K562 (cell line): ENCODE measurements at regions not wholly inside any gene's neighbourhood (a gene's known extent, or its start where the extent isn't known, plus 50 kb on each side); places are given as distances from the start of the nearest gene placed in this dataset.
A peak's percentile ranks its signal among the peaks of the same experiment; 100 is the strongest.

Experiments used
- ARID1B ChIP-seq: fragments of 450-650 bp; IDR thresholded peaks from 2 replicates; pipeline ENCODE4 v1.6.1; 2016; ENCODE audit warnings: antibody characterized with exemption, mild to moderate bottlenecking, inconsistent platforms
- FOXJ3 ChIP-seq: sonication (generic); formaldehyde crosslinking; IDR thresholded peaks from 2 replicates; pipeline ENCODE4 v1.4.0; 2020; ENCODE audit warnings: mild to moderate bottlenecking, missing genetic modification reagents
- GATAD2B ChIP-seq: fragments of 450-650 bp; IDR thresholded peaks from 2 replicates; pipeline ENCODE4 v1.6.1; 2017; ENCODE audit warnings: mild to moderate bottlenecking, borderline replicate concordance
- HLTF ChIP-seq: fragments of 450-650 bp; IDR thresholded peaks from 2 replicates; pipeline ENCODE4 v1.6.1; 2016
- JUN ChIP-seq, 2 experiments: sonication (generic) in 1 of 2; formaldehyde crosslinking in 1 of 2; IDR thresholded peaks; 2 replicates each; pipeline versions ENCODE4 v1.6.1 to v1.8.0; 2012 to 2022; ENCODE audit warnings: borderline replicate concordance in 2 of 2, mild to moderate bottlenecking in 2 of 2, improper control_type of control experiment in 1 of 2, low read depth in 1 of 2, low read length in 1 of 2, missing genetic modification reagents in 1 of 2
- NFRKB ChIP-seq: fragments of 450-650 bp; IDR thresholded peaks from 2 replicates; pipeline ENCODE4 v1.6.1; 2016; ENCODE audit warnings: low read depth
- SIN3A ChIP-seq, 2 experiments: fragments of 150-350 bp in 1 of 2; IDR thresholded peaks; 2 replicates each; pipeline ENCODE4 v1.6.1; 2011 to 2016; ENCODE audit warnings: borderline replicate concordance in 2 of 2, low read depth in 2 of 2, low read length in 2 of 2, mild to moderate bottlenecking in 2 of 2, moderate library complexity in 2 of 2; ENCODE audit not compliant: control insufficient read depth in 1 of 2
- SLC30A9 ChIP-seq: fragments of 250-450 bp; sonication (Bioruptor Pico); IDR thresholded peaks from 2 replicates; pipeline ENCODE4 v1.8.0; 2022; ENCODE audit warnings: mild to moderate bottlenecking, moderate library complexity
- SNRNP70 ChIP-seq: fragments of 200-400 bp; formaldehyde crosslinking; optimal IDR thresholded peaks from 2 replicates; pipeline ENCODE3; 2017; ENCODE audit warnings: low read depth, low read length
- TAF9B ChIP-seq: fragments of 450-650 bp; IDR thresholded peaks from 2 replicates; pipeline ENCODE4 v1.6.1; 2018; ENCODE audit warnings: mild to moderate bottlenecking; ENCODE audit not compliant: partially characterized antibody
- U2AF2 ChIP-seq: fragments of 200-400 bp; formaldehyde crosslinking; optimal IDR thresholded peaks from 2 replicates; pipeline ENCODE3; 2017; ENCODE audit warnings: low read depth, mild to moderate bottlenecking, low read length
- WHSC1 ChIP-seq: IDR thresholded peaks from one replicate; pipeline ENCODE4 v1.6.1; 2012; ENCODE audit warnings: low read length, control low read depth, inconsistent platforms
- ZNF699 ChIP-seq: fragments of 250-450 bp; sonication (Bioruptor Pico); IDR thresholded peaks from 2 replicates; pipeline ENCODE4 v1.8.0; 2021; ENCODE audit warnings: mild to moderate bottlenecking, moderate library complexity; ENCODE audit not compliant: insufficient replicate concordance
- ZNF76 ChIP-seq: fragments of 250-450 bp; sonication (Bioruptor Pico); IDR thresholded peaks from 2 replicates; pipeline ENCODE4 v1.4.0; 2020; ENCODE audit warnings: mild to moderate bottlenecking, moderate library complexity, borderline replicate concordance
- TF ChIP-seq, protein P1 (sequence below): fragments of 450-650 bp; IDR thresholded peaks from 2 replicates; pipeline ENCODE4 v1.6.1; 2016; ENCODE audit warnings: mild to moderate bottlenecking
- TF ChIP-seq, protein P2 (sequence below), 2 experiments: IDR thresholded peaks in 1 of 2; conservative IDR thresholded peaks in 1 of 2; 2 replicates each; pipeline ENCODE4 v1.6.1; 2016; ENCODE audit warnings: low read depth in 2 of 2, mild to moderate bottlenecking in 1 of 2, missing compliant biosample characterization in 1 of 2, missing genetic modification characterization in 1 of 2, moderate library complexity in 1 of 2
- TF ChIP-seq, protein P3 (sequence below), 2 experiments: IDR thresholded peaks; 2 replicates each; pipeline ENCODE4 v1.6.1; 2011; ENCODE audit warnings: borderline replicate concordance in 1 of 2, control low read depth in 1 of 2, low read depth in 1 of 2, low read length in 1 of 2, mild to moderate bottlenecking in 1 of 2, mixed read lengths in 1 of 2, moderate library complexity in 1 of 2; ENCODE audit not compliant: insufficient read depth in 1 of 2, insufficient read length in 1 of 2, poor library complexity in 1 of 2, severe bottlenecking in 1 of 2; ENCODE audit errors: extremely low read depth in 1 of 2
- TF ChIP-seq, protein P4 (sequence below): sonication (generic); formaldehyde crosslinking; IDR thresholded peaks from 2 replicates; pipeline ENCODE4 v1.8.1; 2022; ENCODE audit warnings: missing genetic modification reagents

DNA sequence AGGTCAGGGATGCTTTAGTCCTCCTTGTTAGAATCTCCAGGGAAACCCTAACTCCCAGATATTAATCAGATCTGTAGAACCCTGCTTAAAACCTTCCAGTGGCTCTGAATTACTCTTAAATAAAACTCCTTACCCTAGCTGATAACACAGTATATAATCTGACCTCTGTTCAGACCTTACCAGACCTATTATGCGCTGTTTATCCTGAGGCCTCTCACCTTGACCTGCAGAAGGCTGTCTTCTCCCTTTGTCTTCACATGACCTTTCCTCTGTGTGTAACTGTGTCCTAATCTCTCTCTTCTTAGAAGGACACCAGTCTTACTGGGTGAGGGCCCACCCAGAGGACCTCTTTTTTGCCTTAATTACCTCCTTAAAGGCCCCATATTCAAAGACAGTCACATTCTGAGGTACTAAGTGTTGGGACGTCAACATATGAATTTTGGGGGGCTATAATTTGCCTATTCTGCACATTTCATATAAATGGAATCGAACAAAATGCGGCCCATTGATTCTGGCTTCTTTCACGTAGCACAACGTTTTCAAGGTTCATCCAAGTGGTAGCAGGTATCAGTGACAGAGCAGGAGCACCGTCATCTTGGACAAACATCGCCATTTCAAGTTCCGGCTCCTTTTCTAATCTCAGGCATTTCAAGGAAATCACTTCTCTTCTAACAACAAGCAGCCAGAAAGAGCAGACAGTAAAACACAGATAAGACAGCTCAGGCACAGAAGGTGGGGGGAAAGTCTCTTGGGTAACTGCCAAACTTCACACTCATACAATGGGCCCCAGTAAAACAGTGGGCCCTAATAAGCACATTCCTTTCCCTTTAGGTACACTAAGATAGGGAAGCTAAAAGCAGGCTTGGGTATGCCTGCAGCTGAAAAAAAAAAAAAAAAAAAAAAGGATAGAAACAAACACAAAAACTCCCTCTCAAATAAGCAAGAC, 200.2 kb upstream of the NUDT4 start (continued):
- TF ChIP-seq, protein P1, sequence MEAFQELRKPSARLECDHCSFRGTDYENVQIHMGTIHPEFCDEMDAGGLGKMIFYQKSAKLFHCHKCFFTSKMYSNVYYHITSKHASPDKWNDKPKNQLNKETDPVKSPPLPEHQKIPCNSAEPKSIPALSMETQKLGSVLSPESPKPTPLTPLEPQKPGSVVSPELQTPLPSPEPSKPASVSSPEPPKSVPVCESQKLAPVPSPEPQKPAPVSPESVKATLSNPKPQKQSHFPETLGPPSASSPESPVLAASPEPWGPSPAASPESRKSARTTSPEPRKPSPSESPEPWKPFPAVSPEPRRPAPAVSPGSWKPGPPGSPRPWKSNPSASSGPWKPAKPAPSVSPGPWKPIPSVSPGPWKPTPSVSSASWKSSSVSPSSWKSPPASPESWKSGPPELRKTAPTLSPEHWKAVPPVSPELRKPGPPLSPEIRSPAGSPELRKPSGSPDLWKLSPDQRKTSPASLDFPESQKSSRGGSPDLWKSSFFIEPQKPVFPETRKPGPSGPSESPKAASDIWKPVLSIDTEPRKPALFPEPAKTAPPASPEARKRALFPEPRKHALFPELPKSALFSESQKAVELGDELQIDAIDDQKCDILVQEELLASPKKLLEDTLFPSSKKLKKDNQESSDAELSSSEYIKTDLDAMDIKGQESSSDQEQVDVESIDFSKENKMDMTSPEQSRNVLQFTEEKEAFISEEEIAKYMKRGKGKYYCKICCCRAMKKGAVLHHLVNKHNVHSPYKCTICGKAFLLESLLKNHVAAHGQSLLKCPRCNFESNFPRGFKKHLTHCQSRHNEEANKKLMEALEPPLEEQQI: no peak
- TF ChIP-seq GATAD2B (no peak; the same call in 1 of the 2 replicates), JUN (IDR thresholded peaks at IDR 0.05; ENCODE audit: borderline replicate concordance, low read depth, low read length) (no peak), JUN (CRISPR knock-in tag; IDR thresholded peaks at IDR 0.05; ENCODE audit: borderline replicate concordance) (no peak), ZNF699 (no peak), WHSC1 (no peak), U2AF2 (no peak), SNRNP70 (no peak), SLC30A9 (CRISPR knock-in tag) (no peak), NFRKB (no peak), HLTF (no peak), ARID1B (peak; percentile 95), TAF9B (no peak), ZNF76 (CRISPR knock-in tag) (no peak), SIN3A (IDR thresholded peaks at IDR 0.05; ENCODE audit: borderline replicate concordance in 2 of 2, control insufficient read depth in 1 of 2, low read depth in 2 of 2, low read length in 2 of 2) (no peak), FOXJ3 (CRISPR knock-in tag) (no peak)
- TF ChIP-seq, protein P2, sequence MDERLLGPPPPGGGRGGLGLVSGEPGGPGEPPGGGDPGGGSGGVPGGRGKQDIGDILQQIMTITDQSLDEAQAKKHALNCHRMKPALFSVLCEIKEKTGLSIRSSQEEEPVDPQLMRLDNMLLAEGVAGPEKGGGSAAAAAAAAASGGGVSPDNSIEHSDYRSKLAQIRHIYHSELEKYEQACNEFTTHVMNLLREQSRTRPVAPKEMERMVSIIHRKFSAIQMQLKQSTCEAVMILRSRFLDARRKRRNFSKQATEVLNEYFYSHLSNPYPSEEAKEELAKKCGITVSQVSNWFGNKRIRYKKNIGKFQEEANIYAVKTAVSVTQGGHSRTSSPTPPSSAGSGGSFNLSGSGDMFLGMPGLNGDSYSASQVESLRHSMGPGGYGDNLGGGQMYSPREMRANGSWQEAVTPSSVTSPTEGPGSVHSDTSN (CRISPR knock-in tag; IDR thresholded peaks at IDR 0.05; ENCODE audit: low read depth): no peak
- TF ChIP-seq, protein P2 (tag; conservative IDR thresholded peaks at IDR 0.05; ENCODE audit: low read depth): 0 out of 2 replicates have a peak, but pooled peaks have one; percentile 34
- TF ChIP-seq, protein P3, sequence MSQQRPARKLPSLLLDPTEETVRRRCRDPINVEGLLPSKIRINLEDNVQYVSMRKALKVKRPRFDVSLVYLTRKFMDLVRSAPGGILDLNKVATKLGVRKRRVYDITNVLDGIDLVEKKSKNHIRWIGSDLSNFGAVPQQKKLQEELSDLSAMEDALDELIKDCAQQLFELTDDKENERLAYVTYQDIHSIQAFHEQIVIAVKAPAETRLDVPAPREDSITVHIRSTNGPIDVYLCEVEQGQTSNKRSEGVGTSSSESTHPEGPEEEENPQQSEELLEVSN (IDR thresholded peaks at IDR 0.05; ENCODE audit: borderline replicate concordance in 1 of 2, extremely low read depth in 1 of 2, insufficient read depth in 1 of 2, insufficient read length in 1 of 2, low read depth in 1 of 2, low read length in 1 of 2, poor library complexity in 1 of 2, severe bottlenecking in 1 of 2): no peak
- TF ChIP-seq, protein P4, sequence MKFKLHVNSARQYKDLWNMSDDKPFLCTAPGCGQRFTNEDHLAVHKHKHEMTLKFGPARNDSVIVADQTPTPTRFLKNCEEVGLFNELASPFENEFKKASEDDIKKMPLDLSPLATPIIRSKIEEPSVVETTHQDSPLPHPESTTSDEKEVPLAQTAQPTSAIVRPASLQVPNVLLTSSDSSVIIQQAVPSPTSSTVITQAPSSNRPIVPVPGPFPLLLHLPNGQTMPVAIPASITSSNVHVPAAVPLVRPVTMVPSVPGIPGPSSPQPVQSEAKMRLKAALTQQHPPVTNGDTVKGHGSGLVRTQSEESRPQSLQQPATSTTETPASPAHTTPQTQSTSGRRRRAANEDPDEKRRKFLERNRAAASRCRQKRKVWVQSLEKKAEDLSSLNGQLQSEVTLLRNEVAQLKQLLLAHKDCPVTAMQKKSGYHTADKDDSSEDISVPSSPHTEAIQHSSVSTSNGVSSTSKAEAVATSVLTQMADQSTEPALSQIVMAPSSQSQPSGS (CRISPR knock-in tag): no peak
